ENCODE measurements at regions not wholly inside any gene's neighbourhood (a gene's known extent, or its start where the extent isn't known, plus 50 kb on each side); places are given as distances from the start of the nearest gene placed in this dataset.
"Not testable (repeated sequence)": the region's sequence is repeated elsewhere in the genome, so short reads cannot be mapped to it uniquely, and the experiment has no call there.

DNA sequence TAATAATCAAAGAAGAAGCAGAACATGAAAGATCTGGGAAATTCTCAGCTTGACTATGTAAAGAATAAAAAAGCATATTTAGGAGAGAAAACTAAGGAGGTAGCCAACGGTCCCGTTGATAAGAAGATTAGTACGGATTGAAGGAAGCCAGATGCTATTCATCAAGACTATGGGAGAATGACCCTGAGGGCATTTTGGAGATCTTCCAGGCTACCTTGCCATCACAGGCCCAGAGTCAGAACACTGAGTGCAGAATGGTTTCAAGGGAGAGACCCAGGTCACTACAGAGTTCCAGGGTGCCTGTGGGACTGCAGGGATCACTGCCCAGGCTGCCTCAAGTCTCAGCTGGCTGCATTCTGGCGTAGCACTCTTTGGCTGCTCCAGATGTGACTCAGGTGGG, 752.9 kb upstream of the ARPP21 start:
- Histone ChIP-seq H3K27me3 (no peaks in the 10 kb centered on the region), H3K27ac (no peak overlapping the region), H3K36me3 (no peaks in the 10 kb centered on the region), H3K4me1 (no peaks in the 10 kb centered on the region), H3K4me3 (replicated peaks in 1 of 3) (no peak overlapping the region), H3K9me3 (no peaks in the 10 kb centered on the region)
- DNase-seq = no peak
- intact Hi-C loops (cut with DNase I) = no loop called here
- 58 to 80% methylated on average over 3 to 4 of the region's 4 CpGs for WGBS, 2 donors
- no peak for TF ChIP-seq POLR2A (IDR thresholded peaks at IDR 0.05)
- TF ChIP-seq, protein P1, sequence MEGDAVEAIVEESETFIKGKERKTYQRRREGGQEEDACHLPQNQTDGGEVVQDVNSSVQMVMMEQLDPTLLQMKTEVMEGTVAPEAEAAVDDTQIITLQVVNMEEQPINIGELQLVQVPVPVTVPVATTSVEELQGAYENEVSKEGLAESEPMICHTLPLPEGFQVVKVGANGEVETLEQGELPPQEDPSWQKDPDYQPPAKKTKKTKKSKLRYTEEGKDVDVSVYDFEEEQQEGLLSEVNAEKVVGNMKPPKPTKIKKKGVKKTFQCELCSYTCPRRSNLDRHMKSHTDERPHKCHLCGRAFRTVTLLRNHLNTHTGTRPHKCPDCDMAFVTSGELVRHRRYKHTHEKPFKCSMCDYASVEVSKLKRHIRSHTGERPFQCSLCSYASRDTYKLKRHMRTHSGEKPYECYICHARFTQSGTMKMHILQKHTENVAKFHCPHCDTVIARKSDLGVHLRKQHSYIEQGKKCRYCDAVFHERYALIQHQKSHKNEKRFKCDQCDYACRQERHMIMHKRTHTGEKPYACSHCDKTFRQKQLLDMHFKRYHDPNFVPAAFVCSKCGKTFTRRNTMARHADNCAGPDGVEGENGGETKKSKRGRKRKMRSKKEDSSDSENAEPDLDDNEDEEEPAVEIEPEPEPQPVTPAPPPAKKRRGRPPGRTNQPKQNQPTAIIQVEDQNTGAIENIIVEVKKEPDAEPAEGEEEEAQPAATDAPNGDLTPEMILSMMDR (IDR thresholded peaks at IDR 0.05) = no peak

DNA sequence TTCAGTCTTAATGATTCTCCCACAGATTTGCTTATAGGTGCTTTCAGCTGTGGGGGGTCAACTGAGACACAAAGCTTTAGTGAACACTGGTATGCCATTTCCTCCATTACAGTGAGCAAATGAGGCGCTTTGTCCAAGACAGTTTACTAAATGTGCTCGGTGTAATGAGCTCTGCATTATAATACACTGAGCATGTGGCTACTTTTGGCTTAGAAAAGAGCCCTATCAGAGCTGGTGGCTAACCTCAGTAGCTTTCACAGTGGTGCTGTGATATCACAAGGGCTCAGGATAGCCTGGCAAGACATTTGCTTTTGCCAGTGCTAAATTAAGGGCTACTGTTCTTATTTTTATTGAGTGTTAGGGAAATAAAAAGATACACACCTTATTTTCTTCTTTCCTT, 749.7 kb upstream of the ARPP21 start:
- WGBS, 2 donors = 92% methylated on average over 2 of the region's 2 CpGs
- intact Hi-C loops (cut with DNase I) = no loop called here
- H3K9me3 ChIP-seq = no peaks in the 10 kb centered on the region

DNA sequence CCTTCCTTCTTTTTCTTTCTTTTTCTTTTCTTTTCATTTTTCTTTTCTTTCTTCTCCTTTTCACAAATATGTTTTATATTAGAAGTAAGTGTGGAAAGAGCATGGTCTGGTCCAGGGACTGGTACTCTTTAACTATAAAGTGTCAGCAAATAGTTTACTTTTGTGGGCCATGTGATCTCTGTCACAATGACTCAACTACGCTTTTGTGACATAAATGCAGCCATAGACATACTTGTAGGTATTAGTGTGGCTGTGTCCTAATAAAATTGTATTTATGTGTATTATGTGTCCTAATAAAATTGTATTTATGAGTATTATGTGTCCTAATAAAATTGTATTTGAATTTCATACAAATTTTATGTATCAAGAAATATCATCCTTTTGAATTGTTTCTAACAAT, 749.1 kb upstream of the ARPP21 start:
- no peak overlapping the region for H3K27ac ChIP-seq
- WGBS, 2 donors = 91 to 95% methylated on average over 1 of the region's 1 CpG
- intact Hi-C loops (cut with DNase I) = no loop called here
- DNase-seq = no peak
- no peaks in the 10 kb centered on the region for H3K4me1 ChIP-seq
- no peaks in the 10 kb centered on the region for H3K36me3 ChIP-seq
- H3K27me3 ChIP-seq = no peaks in the 10 kb centered on the region
- H3K4me3 ChIP-seq (replicated peaks in 1 of 3) = no peak overlapping the region
- no peaks in the 10 kb centered on the region for H3K9me3 ChIP-seq
- TF ChIP-seq POLR2A (IDR thresholded peaks at IDR 0.05) = no peak
- TF ChIP-seq, protein P1 (IDR thresholded peaks at IDR 0.05) = no peak

More for the DNA sequence above, 749.7 kb upstream of the ARPP21 start:
- DNase-seq = no peak
- no peak overlapping the region for H3K27ac ChIP-seq
- no peaks in the 10 kb centered on the region for H3K36me3 ChIP-seq
- no peaks in the 10 kb centered on the region for H3K27me3 ChIP-seq
- no peak for TF ChIP-seq POLR2A (IDR thresholded peaks at IDR 0.05)
- TF ChIP-seq, protein P1 (IDR thresholded peaks at IDR 0.05) = no peak
- no peak overlapping the region for H3K4me3 ChIP-seq (replicated peaks in 1 of 3)
- H3K4me1 ChIP-seq = no peaks in the 10 kb centered on the region

DNA sequence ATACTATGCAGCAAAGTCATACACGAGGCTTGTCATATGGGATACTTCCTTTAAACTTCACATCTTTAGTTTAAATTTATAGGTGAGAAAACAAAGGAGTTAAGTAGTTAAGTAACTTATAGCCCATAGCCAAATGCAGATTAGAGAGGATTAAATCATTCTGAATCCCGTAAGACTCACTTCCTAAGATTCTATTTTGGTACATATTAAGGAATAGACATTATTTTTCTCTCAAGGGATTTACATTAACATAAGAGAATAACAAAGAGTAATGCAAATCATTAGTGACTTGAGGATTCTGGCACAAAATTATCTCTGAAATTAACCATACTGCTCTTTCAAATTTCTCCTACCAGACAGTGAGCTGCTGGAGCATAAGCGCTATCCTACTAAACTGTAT, 747.4 kb upstream of the ARPP21 start:
- intact Hi-C loops (cut with DNase I) = no loop called here
- DNase-seq = no peak
- no peak overlapping the region for H3K27ac ChIP-seq
- H3K9me3 ChIP-seq = no peaks in the 10 kb centered on the region
- TF ChIP-seq, protein P1 (IDR thresholded peaks at IDR 0.05) = no peak
- no peak for TF ChIP-seq POLR2A (IDR thresholded peaks at IDR 0.05)
- H3K4me3 ChIP-seq (replicated peaks in 1 of 3) = no peak overlapping the region
- 78 to 81% methylated on average over 3 of the region's 3 CpGs for WGBS, 2 donors
- H3K36me3 ChIP-seq = no peaks in the 10 kb centered on the region
- H3K4me1 ChIP-seq = no peaks in the 10 kb centered on the region
- H3K27me3 ChIP-seq = no peaks in the 10 kb centered on the region

DNA sequence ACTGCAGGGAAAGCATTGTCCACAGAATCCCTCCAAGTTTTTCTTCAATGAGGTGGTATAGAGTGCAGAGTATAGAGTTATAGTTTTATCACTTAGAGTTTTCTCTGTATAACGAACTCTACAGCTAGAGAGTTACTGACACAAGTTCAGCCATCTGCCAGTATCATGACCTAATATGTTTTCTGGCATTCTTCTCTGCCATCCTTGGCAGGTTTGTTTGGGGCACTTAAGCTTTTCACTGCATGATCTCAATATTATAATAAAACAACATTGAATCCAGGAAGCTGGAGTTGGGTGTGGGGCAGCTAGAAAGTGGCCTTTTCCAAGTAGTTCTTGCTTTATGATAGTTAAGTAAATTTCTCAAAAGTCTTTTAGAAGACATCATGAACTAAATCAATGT, 743.5 kb upstream of the ARPP21 start:
- Histone ChIP-seq H3K4me3 (replicated peaks in 1 of 3) (no peak overlapping the region), H3K27me3 (no peaks in the 10 kb centered on the region), H3K36me3 (no peaks in the 10 kb centered on the region), H3K4me1 (no peaks in the 10 kb centered on the region), H3K27ac (no peak overlapping the region), H3K9me3 (no peaks in the 10 kb centered on the region)
- 81 to 93% methylated on average over 1 of the region's 1 CpG for WGBS, 2 donors
- TF ChIP-seq, protein P1 (IDR thresholded peaks at IDR 0.05) = no peak
- TF ChIP-seq POLR2A (IDR thresholded peaks at IDR 0.05) = no peak
- DNase-seq = no peak
- intact Hi-C loops (cut with DNase I) = no loop called here

DNA sequence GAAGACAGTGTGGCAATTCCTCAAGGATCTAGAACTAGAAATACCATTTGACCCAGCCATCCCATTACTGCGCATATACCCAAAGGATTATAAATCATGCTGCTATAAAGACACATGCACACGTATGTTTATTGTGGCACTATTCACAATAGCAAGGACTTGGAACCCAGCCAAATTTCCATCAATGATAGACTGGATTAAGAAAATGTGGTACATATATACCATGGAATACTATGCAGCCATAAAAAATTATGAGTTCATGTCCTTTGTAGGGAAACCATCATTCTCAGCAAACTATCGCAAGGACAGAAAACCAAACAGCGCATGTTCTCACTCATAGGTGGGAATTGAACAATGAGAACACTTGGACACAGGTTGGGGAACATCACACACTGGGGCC, 729.6 kb upstream of the ARPP21 start:
- 92 to 95% methylated on average over 4 of the region's 4 CpGs for WGBS, 2 donors
- H3K27ac ChIP-seq; H3K27me3 ChIP-seq; intact Hi-C loops (cut with DNase I); DNase-seq; H3K4me1 ChIP-seq; H3K4me3 ChIP-seq (replicated peaks in 1 of 3); H3K9me3 ChIP-seq; H3K36me3 ChIP-seq: not testable (repeated sequence)
